Adrenal gland (tissue), 9 donors: ENCODE measurements at regions not wholly inside any gene's neighbourhood (a gene's known extent, or its start where the extent isn't known, plus 50 kb on each side); places are given as distances from the start of the nearest gene placed in this dataset.
A peak's percentile ranks its signal among the peaks of the same experiment; 100 is the strongest.

Source experiments
- DNase-seq, 7 donors: peaks; one replicate each; pipeline ENCODE4 v3.0.0-alpha.2; 2019 to 2020
- H3K27ac ChIP-seq, 5 donors: fragments of 200-600 bp; sonication (generic) in 4 of 5; 1 replicate in 3 of 5; 2 replicates in 2 of 5; pipeline versions ENCODE4 v1.5.1 to v1.8.0; 2016 to 2020; ENCODE audit warnings: mild to moderate bottlenecking in 1 of 5
- H3K27me3 ChIP-seq: fragments of 200-600 bp; 2 replicates; pipeline ENCODE4 v1.8.0; 2021
- H3K36me3 ChIP-seq, 2 donors: fragments of 200-600 bp; replicated peaks in 1 of 2; 1 replicate in 1 of 2; 2 replicates in 1 of 2; pipeline versions ENCODE4 v1.5.1 to v1.8.0; 2018 to 2022
- H3K4me1 ChIP-seq, 2 donors: fragments of 200-600 bp; replicated peaks in 1 of 2; 1 replicate in 1 of 2; 2 replicates in 1 of 2; pipeline versions ENCODE4 v1.5.1 to v1.8.0; 2018 to 2021
- H3K4me3 ChIP-seq, 4 donors: fragments of 200-600 bp; sonication (generic) in 3 of 4; one replicate each; pipeline ENCODE4 v1.5.1; 2016 to 2018
- H3K9me3 ChIP-seq, 3 donors: fragments of 200-600 bp; sonication (generic) in 1 of 3; replicated peaks in 1 of 3; 1 replicate in 2 of 3; 2 replicates in 1 of 3; pipeline versions ENCODE4 v1.5.1 to v1.8.0; 2016 to 2021
- CTCF ChIP-seq, 6 experiments: fragments of 450-650 bp in 4 of 6; fragments of 200-600 bp in 2 of 6; sonication (generic) in 1 of 6; IDR thresholded peaks; 1 replicate in 5 of 6; 2 replicates in 1 of 6; pipeline versions ENCODE4 v1.5.1 to v1.8.0; 2016 to 2021; ENCODE audit warnings: antibody characterized with exemption in 6 of 6, mild to moderate bottlenecking in 2 of 6, moderate library complexity in 1 of 6
- POLR2A ChIP-seq, 2 donors: fragments of 450-650 bp; IDR thresholded peaks; one replicate each; pipeline ENCODE4 v1.6.1; 2017; ENCODE audit warnings: antibody characterized with exemption in 2 of 2, mild to moderate bottlenecking in 2 of 2, moderate library complexity in 1 of 2
- WGBS, 4 donors: extraction: QIAGEN DNeasy Blood & Tissue Kit in 2 of 4; methylation state at CpG; one replicate each; pipeline versions ENCODE4 v1.1.5 to v1.1.7; 2013 to 2017; 5-methylcytosine and 5-hydroxymethylcytosine counted together
- intact Hi-C, 2 donors: fragments of 100-400 bp; cut with DNase I; formaldehyde crosslinking; loops; one replicate each; pipeline versions ENCODE4 v1.14.1 to v1.15.0; 2022 to 2023
- donor health status: healthy with polysubstance abuse.
- donor health status: Bipolar disorder and iron deficiency.
- donor health status: DM: yes; HTN: yes; CAD: no.
- donor health status: DM: no; HTN: no; CAD: no.
- donor health status: DM: no; HTN: no; CAD: no.

GRCh38 chr7:4612939-4613841 lies 68.9 kb upstream of the FOXK1 start:
- Histone ChIP-seq H3K27me3 (no peaks in the 10 kb centered on the region), H3K9me3 (no peaks in the 10 kb centered on the region), H3K4me1 (peaks cover 0 to 12% of the 10 kb centered on the region in 2 donors), H3K36me3 (no peaks in the 10 kb centered on the region), H3K27ac (peak overlapping the region in 4 of 5 donors; percentile 49 to 72 (median 52)), H3K4me3 (peak overlapping the region in 1 of 4 donors; percentile 30)
- intact Hi-C loops = no loop called here
- DNase-seq = peak in 6 of 7 donors; percentile 25 to 69 (median 48)
- 26 to 35% (median 34%) methylated on average over 16 to 25 of the region's 25 CpGs for WGBS, 4 donors
- TF ChIP-seq CTCF (IDR thresholded peaks at IDR 0.05) (no peak), POLR2A (IDR thresholded peaks at IDR 0.05) (no peak)

- Histone ChIP-seq H3K4me3 (peak overlapping the region in 1 of 4 donors; percentile 30), H3K36me3 (no peaks in the 10 kb centered on the region), H3K27me3 (no peaks in the 10 kb centered on the region), H3K27ac (peak overlapping the region in 4 of 5 donors; percentile 49 to 72 (median 52)), H3K9me3 (no peaks in the 10 kb centered on the region), H3K4me1 (peaks cover 0 to 12% of the 10 kb centered on the region in 2 donors)
- intact Hi-C loops = no loop called here
- 57 to 70% (median 67%) methylated on average over 15 of the region's 15 CpGs for WGBS, 4 donors
- TF ChIP-seq POLR2A (IDR thresholded peaks at IDR 0.05) (no peak), CTCF (IDR thresholded peaks at IDR 0.05) (no peak)
- DNase-seq = peak in 1 of 7 donors; percentile 14
Observed at GRCh38 chr7:4613846-4614548, 68.1 kb upstream of the FOXK1 start.

- H3K4me1 ChIP-seq = peaks cover 0 to 12% of the 10 kb centered on the region in 2 donors
- H3K27me3 ChIP-seq = no peaks in the 10 kb centered on the region
- 81 to 88% (median 84%) methylated on average over 5 of the region's 5 CpGs for WGBS, 4 donors
- no peak for DNase-seq
- intact Hi-C loops = no loop called here
- H3K36me3 ChIP-seq = no peaks in the 10 kb centered on the region
- no peak overlapping the region for H3K4me3 ChIP-seq
- no peaks in the 10 kb centered on the region for H3K9me3 ChIP-seq
- no peak overlapping the region for H3K27ac ChIP-seq
- no peak for TF ChIP-seq CTCF (IDR thresholded peaks at IDR 0.05)
- TF ChIP-seq POLR2A (IDR thresholded peaks at IDR 0.05) = no peak
Observed at GRCh38 chr7:4616116-4616515, 66.0 kb upstream of the FOXK1 start.

- Histone ChIP-seq H3K27me3 (no peaks in the 10 kb centered on the region), H3K36me3 (no peaks in the 10 kb centered on the region), H3K9me3 (no peaks in the 10 kb centered on the region), H3K4me1 (peaks cover 0 to 10% of the 10 kb centered on the region in 2 donors), H3K27ac (no peak overlapping the region), H3K4me3 (no peak overlapping the region)
- 71 to 83% (median 79%) methylated on average over 5 of the region's 5 CpGs for WGBS, 4 donors
- TF ChIP-seq POLR2A (IDR thresholded peaks at IDR 0.05) (no peak), CTCF (IDR thresholded peaks at IDR 0.05) (no peak)
- intact Hi-C loops = no loop called here
- no peak for DNase-seq
Observed at GRCh38 chr7:4621396-4621795, 60.7 kb upstream of the FOXK1 start.
